ENCODE measurements at regions not wholly inside any gene's neighbourhood (a gene's known extent, or its start where the extent isn't known, plus 50 kb on each side); places are given as distances from the start of the nearest gene placed in this dataset.

GRCh38 chr1:30600258-30600657 lies 123.1 kb downstream of the MATN1 start:
- TF ChIP-seq POLR2A (IDR thresholded peaks at IDR 0.05; ENCODE audit: low read depth, low read length) (no peak), POLR2AphosphoS5 (IDR thresholded peaks at IDR 0.05; ENCODE audit: low read depth, low read length) (no peak)
